IPS DF 4.7 (cell line): ENCODE measurements at regions not wholly inside any gene's neighbourhood (a gene's known extent, or its start where the extent isn't known, plus 50 kb on each side); places are given as distances from the start of the nearest gene placed in this dataset.
"Not testable (repeated sequence)": the region's sequence is repeated elsewhere in the genome, so short reads cannot be mapped to it uniquely, and the experiment has no call there.

Experiments used
- DNase-seq: peaks from one replicate; pipeline ENCODE4 v3.0.0-alpha.2; 2013; ENCODE audit warnings: low spot score; ENCODE audit errors: extremely low read depth

- no peak for DNase-seq
These were observed 271.3 kb downstream of the PCDH20 start for GRCh38 chr13:61144301-61144700.

- no peak for DNase-seq
These were observed 273.1 kb downstream of the PCDH20 start for GRCh38 chr13:61142506-61142905.

GRCh38 chr13:61138857-61139256 is 276.8 kb downstream of the PCDH20 start:
- DNase-seq = no peak

GRCh38 chr13:61136515-61136914 is 279.1 kb downstream of the PCDH20 start:
- DNase-seq = no peak

- no peak for DNase-seq
These were observed 279.6 kb downstream of the PCDH20 start for GRCh38 chr13:61136093-61136492.

GRCh38 chr13:61135583-61135982 is 280.1 kb downstream of the PCDH20 start:
- DNase-seq = no peak

GRCh38 chr13:61128850-61129645 is 286.6 kb downstream of the PCDH20 start:
- no peak for DNase-seq

- DNase-seq = no peak
These were observed 291.9 kb downstream of the PCDH20 start for GRCh38 chr13:61123538-61124289.

- no peak for DNase-seq
These were observed 302.4 kb downstream of the PCDH20 start for GRCh38 chr13:61113140-61113658.

GRCh38 chr13:61111529-61111928 is 304.1 kb downstream of the PCDH20 start:
- no peak for DNase-seq

GRCh38 chr13:61110732-61111131 is 304.9 kb downstream of the PCDH20 start:
- DNase-seq = no peak

- no peak for DNase-seq
These were observed 305.9 kb downstream of the PCDH20 start for GRCh38 chr13:61109741-61110140.

GRCh38 chr13:61107989-61108388 is 307.7 kb downstream of the PCDH20 start:
- no peak for DNase-seq

GRCh38 chr13:61095885-61096284 is 319.8 kb downstream of the PCDH20 start:
- DNase-seq = no peak

GRCh38 chr13:61094865-61095264 is 320.8 kb downstream of the PCDH20 start:
- peak; percentile 51 for DNase-seq

- DNase-seq = not testable (repeated sequence)
These were observed 325.8 kb downstream of the PCDH20 start for GRCh38 chr13:61089894-61090293.

GRCh38 chr13:61086087-61086486 is 329.6 kb downstream of the PCDH20 start:
- DNase-seq = no peak

GRCh38 chr13:61084988-61085387 is 330.7 kb downstream of the PCDH20 start:
- DNase-seq = no peak

- DNase-seq = no peak
These were observed 336.5 kb downstream of the PCDH20 start for GRCh38 chr13:61078976-61079770.

GRCh38 chr13:61052175-61052574 is 363.5 kb downstream of the PCDH20 start:
- DNase-seq = no peak

- DNase-seq = no peak
These were observed 370.4 kb downstream of the PCDH20 start for GRCh38 chr13:61045251-61045650.

GRCh38 chr13:61040181-61040580 is 375.5 kb downstream of the PCDH20 start:
- no peak for DNase-seq
